ENCODE measurements at regions not wholly inside any gene's neighbourhood (a gene's known extent, or its start where the extent isn't known, plus 50 kb on each side); places are given as distances from the start of the nearest gene placed in this dataset.

GRCh38 chr14:34005901-34006300 lies 55.0 kb upstream of the EGLN3 start:
- DNase-seq: no peak

DNA sequence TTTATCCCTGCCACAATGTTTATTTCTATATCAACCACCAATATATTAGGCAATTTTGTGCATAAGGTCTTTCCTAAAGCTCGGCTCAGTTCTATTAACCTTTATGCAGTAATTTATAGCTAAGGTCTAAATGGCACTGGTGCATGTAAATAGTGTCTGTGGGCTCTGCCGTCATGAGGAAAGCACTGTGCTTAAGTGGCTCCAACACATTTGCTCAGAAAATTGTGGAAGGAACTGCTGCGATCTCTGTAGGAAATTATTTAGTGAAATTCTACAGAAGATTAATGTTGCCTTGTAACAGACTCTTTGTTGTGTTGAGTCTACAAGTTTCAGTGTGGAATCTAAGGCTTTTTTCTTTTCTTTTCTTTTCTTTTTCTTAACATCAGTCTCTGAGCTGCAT lies 54.0 kb upstream of the EGLN3 start:
- no peak for DNase-seq

GRCh38 chr14:34003691-34004090 lies 52.8 kb upstream of the EGLN3 start:
- DNase-seq: no peak

DNA sequence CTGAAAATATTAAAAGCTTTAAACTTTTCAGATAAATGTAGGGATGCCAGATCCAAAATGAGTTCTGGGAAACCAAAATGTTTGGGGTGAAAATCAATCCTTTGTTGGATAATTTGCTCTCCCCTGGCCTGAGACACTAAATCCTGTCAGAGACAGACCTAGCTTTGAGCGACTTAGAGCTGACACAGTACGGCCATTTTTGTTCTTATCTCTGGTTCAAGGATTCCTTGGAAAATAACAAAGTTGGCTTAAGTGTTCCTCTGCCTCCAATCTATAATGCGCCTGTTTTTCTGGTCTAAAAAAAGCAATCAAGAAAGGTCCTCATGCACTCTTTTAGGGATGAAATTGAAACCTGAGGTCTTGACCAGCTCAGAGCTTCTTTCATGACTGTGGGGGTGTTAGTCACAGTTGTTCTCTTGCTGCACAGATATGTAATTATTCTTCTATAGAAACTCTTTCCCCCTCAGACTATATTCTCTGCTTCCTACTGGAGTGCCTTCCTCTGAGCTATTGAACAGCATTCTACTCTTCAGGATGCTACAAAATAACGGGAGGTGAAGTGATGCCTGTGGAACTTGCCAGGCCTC lies 52.3 kb upstream of the EGLN3 start:
- no peak for DNase-seq
